SK-N-SH treated with all-trans-retinoic acid at 6 μM for 48 hours (cell line): ENCODE measurements at regions not wholly inside any gene's neighbourhood (a gene's known extent, or its start where the extent isn't known, plus 50 kb on each side); places are given as distances from the start of the nearest gene placed in this dataset.
"Not testable (repeated sequence)": the region's sequence is repeated elsewhere in the genome, so short reads cannot be mapped to it uniquely, and the experiment has no call there.

Experiments
- ATAC-seq: fragments of 200-7000 bp; cut with Tn5 transposase; 3 replicates; pipeline ENCODE4 v1.9.1; 2020; ENCODE audit warnings: mild to moderate bottlenecking, moderate library complexity
- ARNTL ChIP-seq: fragments of 450-650 bp; formaldehyde crosslinking; IDR thresholded peaks from 2 replicates; pipeline ENCODE4 v1.5.0; 2020; ENCODE audit warnings: low read depth, mild to moderate bottlenecking, moderate library complexity, borderline replicate concordance
- CSDC2 ChIP-seq: fragments of 250-450 bp; sonication (Bioruptor Pico); IDR thresholded peaks from 2 replicates; pipeline ENCODE4 v1.5.0; 2020; ENCODE audit warnings: mild to moderate bottlenecking, moderate library complexity
- CSRNP3 ChIP-seq: fragments of 250-450 bp; sonication (Bioruptor Pico); IDR thresholded peaks from 2 replicates; pipeline ENCODE4 v1.5.1; 2021; ENCODE audit warnings: mild to moderate bottlenecking, moderate library complexity
- ESRRG ChIP-seq: fragments of 250-450 bp; sonication (Bioruptor Pico); IDR thresholded peaks from 2 replicates; pipeline ENCODE4 v1.6.1; 2021; ENCODE audit warnings: mild to moderate bottlenecking
- GLIS3 ChIP-seq: fragments of 250-450 bp; sonication (Bioruptor Pico); IDR thresholded peaks from 2 replicates; pipeline ENCODE4 v1.5.0; 2020; ENCODE audit warnings: mild to moderate bottlenecking, moderate library complexity
- ISL1 ChIP-seq: fragments of 250-450 bp; sonication (Bioruptor Pico); IDR thresholded peaks from 2 replicates; pipeline ENCODE4 v2.1.2; 2022; ENCODE audit warnings: mild to moderate bottlenecking, moderate library complexity
- PATZ1 ChIP-seq: fragments of 250-450 bp; sonication (Bioruptor Pico); IDR thresholded peaks from 2 replicates; pipeline ENCODE4 v1.8.0; 2020; ENCODE audit warnings: mild to moderate bottlenecking, moderate library complexity, borderline replicate concordance
- PPARA ChIP-seq: fragments of 250-450 bp; sonication (Bioruptor Pico); IDR thresholded peaks from 2 replicates; pipeline ENCODE4 v1.5.0; 2020; ENCODE audit warnings: mild to moderate bottlenecking, borderline replicate concordance
- RARB ChIP-seq: fragments of 250-450 bp; sonication (Bioruptor Pico); IDR thresholded peaks from 2 replicates; pipeline ENCODE4 v1.8.0; 2021; ENCODE audit warnings: mild to moderate bottlenecking, moderate library complexity
- TCF4 ChIP-seq: fragments of 250-450 bp; sonication (Bioruptor Pico); IDR thresholded peaks from 2 replicates; pipeline ENCODE4 v1.8.0; 2021; ENCODE audit warnings: mild to moderate bottlenecking, moderate library complexity, borderline replicate concordance
- TOX ChIP-seq: fragments of 250-450 bp; sonication (Bioruptor Pico); IDR thresholded peaks from 2 replicates; pipeline ENCODE4 v1.8.0; 2021; ENCODE audit warnings: mild to moderate bottlenecking, moderate library complexity, borderline replicate concordance
- TSHZ2 ChIP-seq: fragments of 250-450 bp; sonication (Bioruptor Pico); IDR thresholded peaks from 2 replicates; pipeline ENCODE4 v1.5.0; 2020; ENCODE audit warnings: mild to moderate bottlenecking, moderate library complexity
- ZC3H10 ChIP-seq: fragments of 250-450 bp; sonication (Bioruptor Pico); IDR thresholded peaks from 2 replicates; pipeline ENCODE4 v1.5.1; 2021; ENCODE audit warnings: mild to moderate bottlenecking, moderate library complexity
- ZFP3 ChIP-seq: fragments of 250-450 bp; sonication (Bioruptor Pico); IDR thresholded peaks from 2 replicates; pipeline ENCODE4 v1.5.0; 2020; ENCODE audit warnings: mild to moderate bottlenecking, moderate library complexity
- ZFP30 ChIP-seq: fragments of 450-650 bp; formaldehyde crosslinking; IDR thresholded peaks from 2 replicates; pipeline ENCODE4 v1.5.0; 2022; ENCODE audit warnings: mild to moderate bottlenecking, moderate library complexity
- ZNF70 ChIP-seq: fragments of 450-650 bp; formaldehyde crosslinking; IDR thresholded peaks from 2 replicates; pipeline ENCODE4 v1.5.0; 2020; ENCODE audit warnings: mild to moderate bottlenecking, moderate library complexity
- TF ChIP-seq, protein P1 (sequence below): fragments of 250-450 bp; sonication (Bioruptor Pico); IDR thresholded peaks from 2 replicates; pipeline ENCODE4 v1.5.1; 2020; ENCODE audit warnings: low read depth, mild to moderate bottlenecking, moderate library complexity
- TF ChIP-seq, protein P2 (sequence below): fragments of 250-450 bp; sonication (Bioruptor Pico); IDR thresholded peaks from 2 replicates; pipeline ENCODE4 v1.8.0; 2021; ENCODE audit warnings: low read depth, mild to moderate bottlenecking, moderate library complexity, borderline replicate concordance

GRCh38 chr3:162702768-162703385 is 1206.3 kb downstream of the OTOL1 start (continued):
- TF ChIP-seq ESRRG (CRISPR knock-in tag) (no peak), CSDC2 (CRISPR knock-in tag) (no peak), ZFP30 (no peak), ISL1 (CRISPR knock-in tag) (no peak), PATZ1 (CRISPR knock-in tag) (no peak), PPARA (CRISPR knock-in tag) (no peak), RARB (no peak)
- TF ChIP-seq, protein P1, sequence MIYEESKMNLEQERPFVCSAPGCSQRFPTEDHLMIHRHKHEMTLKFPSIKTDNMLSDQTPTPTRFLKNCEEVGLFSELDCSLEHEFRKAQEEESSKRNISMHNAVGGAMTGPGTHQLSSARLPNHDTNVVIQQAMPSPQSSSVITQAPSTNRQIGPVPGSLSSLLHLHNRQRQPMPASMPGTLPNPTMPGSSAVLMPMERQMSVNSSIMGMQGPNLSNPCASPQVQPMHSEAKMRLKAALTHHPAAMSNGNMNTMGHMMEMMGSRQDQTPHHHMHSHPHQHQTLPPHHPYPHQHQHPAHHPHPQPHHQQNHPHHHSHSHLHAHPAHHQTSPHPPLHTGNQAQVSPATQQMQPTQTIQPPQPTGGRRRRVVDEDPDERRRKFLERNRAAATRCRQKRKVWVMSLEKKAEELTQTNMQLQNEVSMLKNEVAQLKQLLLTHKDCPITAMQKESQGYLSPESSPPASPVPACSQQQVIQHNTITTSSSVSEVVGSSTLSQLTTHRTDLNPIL (CRISPR knock-in tag) = no peak

DNA sequence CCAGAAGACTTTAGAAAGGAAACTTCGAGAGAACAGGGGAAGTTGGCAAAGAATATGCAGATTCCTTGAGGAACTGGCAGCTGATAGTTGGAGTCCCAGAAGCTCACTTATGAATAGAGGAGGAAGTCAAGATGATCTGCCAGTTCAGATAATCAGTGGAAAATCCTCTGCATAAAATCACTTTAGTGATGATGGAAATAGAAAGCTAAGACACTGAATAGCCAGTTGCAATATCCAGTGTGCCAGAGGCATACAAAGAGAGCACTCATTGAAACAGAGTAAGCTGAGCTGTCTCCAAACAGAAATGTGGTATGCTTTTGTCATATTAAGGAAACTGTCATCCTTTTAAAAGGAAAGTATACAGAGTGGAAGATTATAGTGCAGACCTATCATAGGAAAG is 1207.6 kb downstream of the OTOL1 start:
- TF ChIP-seq GLIS3 = no peak
- no peak for TF ChIP-seq ISL1 (CRISPR knock-in tag)
- TF ChIP-seq CSRNP3 = no peak
- no peak for TF ChIP-seq ZC3H10 (CRISPR knock-in tag)
- no peak for TF ChIP-seq ZFP30
- no peak for TF ChIP-seq TCF4 (CRISPR knock-in tag)
- no peak for TF ChIP-seq ZNF70
- TF ChIP-seq, protein P2, sequence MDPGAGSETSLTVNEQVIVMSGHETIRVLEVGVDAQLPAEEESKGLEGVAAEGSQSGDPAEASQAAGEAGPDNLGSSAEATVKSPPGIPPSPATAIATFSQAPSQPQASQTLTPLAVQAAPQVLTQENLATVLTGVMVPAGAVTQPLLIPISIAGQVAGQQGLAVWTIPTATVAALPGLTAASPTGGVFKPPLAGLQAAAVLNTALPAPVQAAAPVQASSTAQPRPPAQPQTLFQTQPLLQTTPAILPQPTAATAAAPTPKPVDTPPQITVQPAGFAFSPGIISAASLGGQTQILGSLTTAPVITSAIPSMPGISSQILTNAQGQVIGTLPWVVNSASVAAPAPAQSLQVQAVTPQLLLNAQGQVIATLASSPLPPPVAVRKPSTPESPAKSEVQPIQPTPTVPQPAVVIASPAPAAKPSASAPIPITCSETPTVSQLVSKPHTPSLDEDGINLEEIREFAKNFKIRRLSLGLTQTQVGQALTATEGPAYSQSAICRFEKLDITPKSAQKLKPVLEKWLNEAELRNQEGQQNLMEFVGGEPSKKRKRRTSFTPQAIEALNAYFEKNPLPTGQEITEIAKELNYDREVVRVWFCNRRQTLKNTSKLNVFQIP = no peak
- TF ChIP-seq ZFP3 (CRISPR knock-in tag) = no peak
- no peak for TF ChIP-seq PATZ1 (CRISPR knock-in tag)
- no peak for TF ChIP-seq PPARA (CRISPR knock-in tag)
- TF ChIP-seq ARNTL (CRISPR knock-in tag) = no peak
- no peak for TF ChIP-seq TSHZ2 (CRISPR knock-in tag)
- ATAC-seq = peak; percentile 61

GRCh38 chr3:162704799-162705385 is 1208.3 kb downstream of the OTOL1 start:
- ATAC-seq = no peak
- TF ChIP-seq ZNF70 (no peak), GLIS3 (no peak), TOX (CRISPR knock-in tag) (no peak), CSDC2 (CRISPR knock-in tag) (no peak)

DNA sequence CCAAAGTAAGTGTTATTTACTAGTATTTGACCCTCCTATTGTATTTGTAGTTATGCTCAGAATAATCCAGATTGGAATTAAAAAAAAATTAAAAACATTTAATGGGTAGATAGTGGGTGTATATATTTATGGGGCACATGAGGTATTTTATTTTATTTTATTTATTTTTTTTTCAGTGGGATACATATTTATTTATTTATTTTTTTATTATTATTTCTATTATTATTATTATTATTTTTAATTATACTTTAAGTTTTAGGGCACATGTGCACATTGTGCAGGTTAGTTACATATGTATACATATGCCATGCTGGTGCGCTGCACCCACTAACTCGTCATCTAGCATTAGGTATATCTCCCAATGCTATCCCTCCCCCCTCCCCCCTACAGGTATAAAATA is 1211.8 kb downstream of the OTOL1 start:
- ATAC-seq = not testable (repeated sequence)

DNA sequence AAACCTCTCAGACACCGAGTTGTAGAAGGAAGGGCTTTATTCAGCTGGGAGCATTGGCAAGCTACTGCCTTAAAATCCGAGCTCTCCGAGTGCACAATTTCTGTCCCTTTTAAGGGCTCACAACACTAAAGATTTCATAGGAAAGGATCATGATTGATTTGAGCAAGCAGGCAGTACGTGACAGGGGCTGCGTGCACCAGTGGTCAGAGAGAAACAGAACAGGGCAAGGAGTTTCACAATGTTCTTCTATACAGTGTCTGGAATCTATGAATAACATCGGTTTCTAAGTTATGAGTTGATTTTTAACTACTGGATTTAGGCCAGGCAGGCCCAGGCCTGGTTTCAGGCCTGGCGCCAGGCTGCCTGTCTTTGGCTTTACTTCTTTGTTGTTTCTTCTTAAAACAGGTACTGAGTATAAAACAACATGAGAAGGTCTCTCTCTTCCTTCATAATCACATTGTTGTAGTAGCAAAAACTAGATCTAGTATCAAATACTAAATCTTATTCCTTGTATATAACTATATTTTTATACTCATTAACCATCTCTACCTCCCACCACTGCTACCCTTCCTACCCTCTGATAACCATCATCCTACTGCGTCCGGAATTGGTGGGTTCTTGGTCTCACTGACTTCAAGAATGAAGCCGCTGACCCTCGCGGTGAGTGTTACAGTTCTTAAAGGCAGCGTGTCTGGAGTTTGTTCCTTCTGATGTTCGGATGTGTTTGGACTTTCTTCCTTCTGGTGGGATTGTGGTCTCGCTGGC is 1212.5 kb downstream of the OTOL1 start:
- ATAC-seq = not testable (repeated sequence)
